ENCODE measurements at regions not wholly inside any gene's neighbourhood (a gene's known extent, or its start where the extent isn't known, plus 50 kb on each side); places are given as distances from the start of the nearest gene placed in this dataset.

- TF ChIP-seq POLR2A (IDR thresholded peaks at IDR 0.05) (no peak), EP300 (IDR thresholded peaks at IDR 0.05; ENCODE audit: low read depth) (no peak)
- TF ChIP-seq, protein P1, sequence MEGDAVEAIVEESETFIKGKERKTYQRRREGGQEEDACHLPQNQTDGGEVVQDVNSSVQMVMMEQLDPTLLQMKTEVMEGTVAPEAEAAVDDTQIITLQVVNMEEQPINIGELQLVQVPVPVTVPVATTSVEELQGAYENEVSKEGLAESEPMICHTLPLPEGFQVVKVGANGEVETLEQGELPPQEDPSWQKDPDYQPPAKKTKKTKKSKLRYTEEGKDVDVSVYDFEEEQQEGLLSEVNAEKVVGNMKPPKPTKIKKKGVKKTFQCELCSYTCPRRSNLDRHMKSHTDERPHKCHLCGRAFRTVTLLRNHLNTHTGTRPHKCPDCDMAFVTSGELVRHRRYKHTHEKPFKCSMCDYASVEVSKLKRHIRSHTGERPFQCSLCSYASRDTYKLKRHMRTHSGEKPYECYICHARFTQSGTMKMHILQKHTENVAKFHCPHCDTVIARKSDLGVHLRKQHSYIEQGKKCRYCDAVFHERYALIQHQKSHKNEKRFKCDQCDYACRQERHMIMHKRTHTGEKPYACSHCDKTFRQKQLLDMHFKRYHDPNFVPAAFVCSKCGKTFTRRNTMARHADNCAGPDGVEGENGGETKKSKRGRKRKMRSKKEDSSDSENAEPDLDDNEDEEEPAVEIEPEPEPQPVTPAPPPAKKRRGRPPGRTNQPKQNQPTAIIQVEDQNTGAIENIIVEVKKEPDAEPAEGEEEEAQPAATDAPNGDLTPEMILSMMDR (IDR thresholded peaks at IDR 0.05), result no peak
Measured at GRCh38 chr4:174018236-174018635, 265.2 kb downstream of the FBXO8 start.

All from transverse colon (tissue), 3 donors.